Esophagus muscularis mucosa (tissue), 4 donors: ENCODE measurements at regions not wholly inside any gene's neighbourhood (a gene's known extent, or its start where the extent isn't known, plus 50 kb on each side); places are given as distances from the start of the nearest gene placed in this dataset.

Experiments used
- CTCF ChIP-seq, 3 experiments: fragments of 200-600 bp in 2 of 3; fragments of 450-650 bp in 1 of 3; sonication (generic) in 2 of 3; IDR thresholded peaks; one replicate each; pipeline ENCODE4 v1.5.1; 2017 to 2019; ENCODE audit warnings: antibody characterized with exemption in 3 of 3, mild to moderate bottlenecking in 2 of 3, moderate library complexity in 1 of 3
- EP300 ChIP-seq: sonication (generic); formaldehyde crosslinking; IDR thresholded peaks from one replicate; pipeline ENCODE4 v1.6.1; 2017; ENCODE audit warnings: antibody characterized with exemption
- POLR2A ChIP-seq: fragments of 450-650 bp; IDR thresholded peaks from one replicate; pipeline ENCODE4 v1.6.1; 2017; ENCODE audit warnings: antibody characterized with exemption, moderate library complexity, mild to moderate bottlenecking, low read depth
- POLR2AphosphoS5 ChIP-seq, 2 donors: sonication (generic); formaldehyde crosslinking; IDR thresholded peaks; one replicate each; pipeline ENCODE4 v1.6.1; 2017; ENCODE audit warnings: antibody characterized with exemption in 2 of 2

DNA sequence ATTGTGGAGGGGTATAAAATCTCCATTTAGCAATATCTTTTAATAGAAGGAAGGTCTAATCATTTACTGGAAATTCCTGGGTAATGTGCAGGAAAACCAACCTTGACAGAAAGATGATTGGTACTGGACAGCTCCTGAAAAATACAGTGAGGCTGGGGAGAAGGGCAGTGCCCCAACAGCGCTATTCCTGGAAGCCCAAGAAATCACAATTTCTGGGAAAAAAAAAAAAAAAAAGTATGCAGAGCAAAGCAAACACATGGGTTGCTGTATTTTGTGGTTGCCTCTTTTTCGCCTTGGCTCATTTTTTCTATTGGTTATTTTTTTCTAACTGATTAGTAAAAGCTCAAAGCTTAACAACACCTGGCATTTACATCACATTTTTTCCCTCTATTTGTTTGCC, 249.7 kb downstream of the ENC1 start:
- TF ChIP-seq CTCF (IDR thresholded peaks at IDR 0.05) = no peak
- no peak for TF ChIP-seq POLR2AphosphoS5 (IDR thresholded peaks at IDR 0.05)
- no peak for TF ChIP-seq EP300
- no peak for TF ChIP-seq POLR2A
